H1 (cell line): ENCODE measurements at regions not wholly inside any gene's neighbourhood (a gene's known extent, or its start where the extent isn't known, plus 50 kb on each side); places are given as distances from the start of the nearest gene placed in this dataset.

Source experiments
- BRCA1 ChIP-seq: IDR thresholded peaks from 2 replicates; pipeline ENCODE4 v1.6.1; 2012; ENCODE audit warnings: low read depth, low read length, improper control_type of control experiment
- JUND ChIP-seq: IDR thresholded peaks from 2 replicates; pipeline ENCODE4 v1.6.1; 2011; ENCODE audit warnings: mild to moderate bottlenecking, improper control_type of control experiment, low read length
- KDM1A ChIP-seq: fragments of 200-600, 300-600 bp; sonication (generic); IDR thresholded peaks from 2 replicates; pipeline ENCODE4 v1.7.1; 2016; ENCODE audit warnings: mild to moderate bottlenecking, low read length, borderline replicate concordance
- KDM5A ChIP-seq: fragments of 200-600 bp; IDR thresholded peaks from 2 replicates; pipeline ENCODE4 v1.7.1; 2012; ENCODE audit warnings: mild to moderate bottlenecking, low read length, inconsistent platforms, mixed read lengths
- RFX5 ChIP-seq: IDR thresholded peaks from 2 replicates; pipeline ENCODE4 v1.6.1; 2011; ENCODE audit warnings: low read depth, low read length, improper control_type of control experiment, borderline replicate concordance

GRCh38 chr1:102742426-102742825, 365.9 kb downstream of the COL11A1 start (continued):
- TF ChIP-seq BRCA1 (no peak), RFX5 (no peak), KDM5A (no peak), KDM1A (no peak), JUND (no peak)
